NCI-H146 treated with DMSO at 0.1 percent for 48 hours (cell line): ENCODE measurements at regions not wholly inside any gene's neighbourhood (a gene's known extent, or its start where the extent isn't known, plus 50 kb on each side); places are given as distances from the start of the nearest gene placed in this dataset.
"Not testable (repeated sequence)": the region's sequence is repeated elsewhere in the genome, so short reads cannot be mapped to it uniquely, and the experiment has no call there.

Source experiments
- DNase-seq: peaks from one replicate; lab custom pipeline; 2025; ENCODE audit not compliant: unreplicated experiment; lab: John Stamatoyannopoulos, UW

DNA sequence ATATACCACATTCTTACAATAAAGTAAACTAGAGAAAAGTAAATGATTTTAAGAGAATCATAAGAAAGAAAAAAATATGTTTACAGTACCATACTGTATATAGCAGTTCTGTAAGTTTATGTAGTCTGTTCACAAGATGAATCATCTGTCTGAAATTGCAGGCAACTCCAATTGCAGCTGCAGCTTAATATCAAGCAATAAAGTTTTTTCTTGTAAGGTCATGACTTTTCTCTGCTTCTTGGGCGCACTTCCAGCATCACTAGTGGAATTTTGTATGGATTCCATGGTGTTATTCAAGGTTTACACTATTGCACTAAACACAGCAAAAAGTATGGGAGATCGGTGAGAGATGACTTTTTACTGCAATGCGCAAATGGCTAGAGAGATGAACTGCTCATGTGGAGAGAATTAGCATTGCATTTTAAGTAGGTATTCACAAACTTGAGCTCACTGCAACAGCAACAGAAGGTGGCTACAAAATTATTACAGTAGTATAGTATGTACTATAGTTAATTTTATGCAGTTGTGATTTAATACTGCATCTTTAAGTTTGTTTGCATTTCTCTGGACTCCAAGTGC, 445.4 kb upstream of the OR4E1 start:
- no peak for DNase-seq

DNA sequence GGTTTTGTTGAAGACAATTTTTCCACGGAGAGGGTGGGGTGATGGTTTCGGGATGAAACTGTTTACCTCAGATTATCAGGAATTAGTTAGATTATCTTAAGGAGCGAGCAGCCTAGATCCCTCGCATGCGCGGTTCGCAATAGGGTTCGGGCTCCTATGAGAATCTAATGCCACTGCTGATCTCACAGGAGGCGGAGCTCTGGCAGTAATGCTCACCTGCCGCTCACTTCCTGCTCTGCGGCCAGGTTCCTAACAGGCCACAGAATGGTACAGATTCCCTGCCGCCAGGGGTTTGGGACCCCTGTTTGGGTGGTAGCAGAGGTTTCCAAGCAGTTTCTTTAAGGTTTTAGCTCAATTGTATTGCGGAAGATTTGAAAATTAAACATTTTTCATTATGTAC, 439.8 kb upstream of the OR4E1 start:
- no peak for DNase-seq

DNA sequence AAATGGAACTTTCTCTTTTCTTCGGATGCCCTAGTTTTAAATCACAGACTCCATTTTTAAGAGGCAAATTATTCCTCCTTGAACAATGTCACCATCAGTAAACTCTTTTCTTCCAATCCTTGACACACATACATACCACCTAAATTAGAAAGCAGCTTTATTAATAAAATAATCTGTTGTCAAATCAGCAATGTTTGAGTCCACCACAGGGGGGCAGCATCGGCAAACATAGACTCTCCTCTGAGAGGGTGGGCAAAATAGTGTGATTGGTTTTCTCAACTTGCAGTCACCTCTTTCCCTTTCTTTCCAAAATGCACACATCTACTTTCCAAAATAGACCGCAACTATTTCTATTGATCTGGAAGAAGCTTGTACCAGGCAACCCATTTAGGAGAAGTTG, 438.4 kb upstream of the OR4E1 start:
- no peak for DNase-seq

DNA sequence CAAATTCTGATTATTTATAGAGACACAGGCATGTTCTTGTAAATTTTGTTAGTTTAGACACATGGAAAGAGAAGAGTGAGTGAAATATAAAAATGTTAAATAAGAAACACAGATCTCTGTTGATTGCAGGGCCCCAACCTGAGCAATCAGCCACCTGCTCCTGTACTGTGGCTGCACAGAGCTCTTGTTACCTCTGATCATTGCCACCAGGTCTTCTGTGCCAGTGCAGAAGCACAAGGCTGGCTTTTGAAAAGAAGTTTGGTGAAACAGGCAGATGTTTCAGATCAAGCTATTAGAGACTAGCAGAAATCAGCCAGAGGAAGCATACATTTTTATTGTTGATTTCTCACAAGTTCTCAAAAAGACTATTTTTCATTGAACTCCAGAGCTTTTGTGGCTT, 434.1 kb upstream of the OR4E1 start:
- DNase-seq = no peak

DNA sequence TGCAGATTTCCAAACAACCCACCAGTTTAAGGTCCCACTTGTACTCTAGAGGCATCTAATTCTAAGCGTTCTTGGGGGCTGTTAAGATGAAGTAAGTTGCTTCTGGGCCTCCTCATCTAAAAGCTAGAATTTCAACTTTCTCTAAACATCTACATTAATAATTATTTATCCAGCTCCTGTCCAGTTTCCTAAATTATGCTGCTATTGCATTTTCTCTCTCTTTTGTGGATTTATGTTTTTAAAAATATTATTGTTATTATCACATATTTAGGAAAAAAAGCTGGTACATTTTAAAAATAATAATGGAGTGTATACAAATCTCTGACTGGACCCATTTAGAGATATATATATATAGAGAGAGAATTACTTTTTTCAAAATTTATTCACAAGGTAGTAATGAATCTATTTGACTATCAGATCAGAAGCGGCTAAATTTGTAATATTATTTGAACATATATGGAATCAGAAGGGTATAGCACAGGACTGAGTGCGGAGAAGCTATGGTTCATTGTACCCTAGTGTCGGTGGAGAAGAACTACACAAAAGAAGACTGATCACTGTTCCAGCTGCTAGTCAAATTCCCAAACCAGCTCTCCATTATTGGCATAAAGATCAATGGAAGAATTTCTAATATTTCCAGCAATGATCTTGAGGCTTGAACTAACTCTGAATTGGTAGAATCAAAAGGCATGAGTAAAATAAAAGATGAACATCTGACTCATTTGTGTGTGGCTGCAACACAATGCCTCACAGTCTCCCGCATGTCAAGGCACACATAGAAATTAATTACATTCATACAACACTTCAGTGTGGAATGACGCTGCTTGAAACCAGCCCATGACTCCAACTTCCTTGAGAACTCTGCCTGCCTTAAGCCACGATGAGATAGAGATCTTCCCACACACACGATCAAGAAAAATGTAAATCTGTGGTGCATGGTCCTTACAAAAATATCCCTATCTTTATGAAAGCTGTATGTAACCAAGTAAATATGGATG, 433.4 kb upstream of the OR4E1 start:
- DNase-seq = no peak

GRCh38 chr14:22105624-22106006, 432.0 kb upstream of the OR4E1 start:
- no peak for DNase-seq

DNA sequence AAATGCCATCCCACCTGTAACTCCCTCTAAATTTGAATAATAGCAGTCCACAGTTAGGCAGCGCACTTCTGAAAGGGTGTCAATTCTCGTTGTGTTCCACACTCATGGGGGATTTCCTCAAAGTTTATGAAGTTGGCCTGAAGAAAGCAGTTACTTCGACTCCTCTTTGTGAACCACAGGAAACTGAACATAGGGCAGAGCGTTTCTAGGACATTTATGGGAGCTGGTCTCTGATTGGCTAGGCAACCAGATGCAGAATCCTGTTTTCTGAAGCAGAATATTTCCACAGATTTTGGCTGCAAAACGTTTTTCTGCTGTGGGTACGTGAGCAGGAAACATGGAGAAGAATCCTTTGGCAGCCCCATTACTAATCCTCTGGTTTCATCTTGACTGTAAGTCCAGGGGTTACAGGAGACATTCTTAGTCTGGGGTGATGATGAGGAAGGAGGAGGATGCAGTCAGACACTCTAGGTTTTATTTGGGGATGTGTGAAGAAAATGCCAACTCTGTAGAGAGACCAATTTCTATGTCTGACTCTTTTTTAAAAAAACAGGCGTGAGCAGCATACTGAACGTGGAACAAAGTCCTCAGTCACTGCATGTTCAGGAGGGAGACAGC, 431.5 kb upstream of the OR4E1 start:
- DNase-seq = no peak

GRCh38 chr14:22100764-22101120, 427.1 kb upstream of the OR4E1 start:
- not testable (repeated sequence) for DNase-seq

GRCh38 chr14:22099942-22100763, 426.5 kb upstream of the OR4E1 start:
- DNase-seq = no peak

GRCh38 chr14:22098435-22098834, 424.8 kb upstream of the OR4E1 start:
- DNase-seq = no peak

GRCh38 chr14:22097586-22098292, 424.1 kb upstream of the OR4E1 start:
- DNase-seq = no peak

DNA sequence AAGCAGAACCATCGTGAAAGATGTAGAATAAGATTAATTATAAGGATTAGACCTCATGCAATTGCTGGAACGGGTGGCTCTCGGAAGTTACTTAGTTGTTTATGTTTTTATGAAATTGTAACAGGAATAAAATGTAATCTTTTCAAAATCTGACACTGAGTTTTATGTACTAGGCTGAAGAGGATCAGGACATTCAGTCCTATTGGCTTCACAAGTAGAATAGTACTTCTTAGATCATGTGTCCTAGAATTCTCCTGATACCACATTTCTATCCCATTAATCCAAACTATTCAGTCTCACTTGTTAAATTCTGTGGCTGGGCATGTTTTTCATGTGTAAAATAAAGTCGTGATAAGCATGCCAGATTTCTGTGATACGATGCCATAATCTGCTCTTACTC, 423.5 kb upstream of the OR4E1 start:
- DNase-seq = no peak

GRCh38 chr14:22096514-22096895, 422.9 kb upstream of the OR4E1 start:
- DNase-seq = no peak

- no peak for DNase-seq
Observed at GRCh38 chr14:22095860-22096513, 422.4 kb upstream of the OR4E1 start.

GRCh38 chr14:22089940-22090339, 416.3 kb upstream of the OR4E1 start:
- no peak for DNase-seq

GRCh38 chr14:22088614-22089342, 415.2 kb upstream of the OR4E1 start:
- DNase-seq = no peak

GRCh38 chr14:22086131-22086530, 412.5 kb upstream of the OR4E1 start:
- no peak for DNase-seq

- no peak for DNase-seq
Observed at GRCh38 chr14:22084393-22085281, 411.0 kb upstream of the OR4E1 start.

- DNase-seq = no peak
Observed at GRCh38 chr14:22081337-22081736, 407.7 kb upstream of the OR4E1 start.
